ENCODE measurements at regions not wholly inside any gene's neighbourhood (a gene's known extent, or its start where the extent isn't known, plus 50 kb on each side); places are given as distances from the start of the nearest gene placed in this dataset.

DNA sequence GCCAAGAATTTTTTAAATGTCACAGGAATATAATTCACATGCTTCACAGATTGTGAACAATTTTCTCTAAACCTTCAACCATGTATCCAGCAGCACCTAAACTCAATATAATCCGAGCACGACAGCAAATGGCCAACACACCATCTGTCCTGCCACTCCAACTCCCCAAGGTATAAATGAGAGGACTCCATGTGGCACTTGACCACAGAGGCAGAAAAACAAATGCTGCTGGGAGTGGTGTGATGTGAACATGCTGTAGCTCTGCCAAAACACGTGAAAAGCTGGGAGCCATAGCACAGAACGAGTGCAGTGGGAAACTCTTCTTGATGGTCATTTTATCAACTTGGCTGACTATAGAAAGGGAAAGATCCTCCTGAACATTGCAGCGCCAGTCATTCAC is 70.9 kb downstream of the LLPH start:
- TF ChIP-seq EZH2phosphoT487 (IDR thresholded peaks at IDR 0.05; ENCODE audit: unreplicated experiment) (no peak), POLR2AphosphoS5 (IDR thresholded peaks at IDR 0.05; ENCODE audit: low read depth) (no peak), JUNB (IDR thresholded peaks at IDR 0.05; ENCODE audit: unreplicated experiment) (no peak), REST (IDR thresholded peaks at IDR 0.05; ENCODE audit: unreplicated experiment) (no peak), EZH2 (IDR thresholded peaks at IDR 0.05; ENCODE audit: low read depth, unreplicated experiment) (no peak), CREB1 (CRISPR knock-in tag; IDR thresholded peaks at IDR 0.05; ENCODE audit: low read depth) (no peak), STAT1 (IDR thresholded peaks at IDR 0.05; ENCODE audit: unreplicated experiment) (no peak), ETS1 (IDR thresholded peaks at IDR 0.05) (no peak)
- TF ChIP-seq, protein P1, sequence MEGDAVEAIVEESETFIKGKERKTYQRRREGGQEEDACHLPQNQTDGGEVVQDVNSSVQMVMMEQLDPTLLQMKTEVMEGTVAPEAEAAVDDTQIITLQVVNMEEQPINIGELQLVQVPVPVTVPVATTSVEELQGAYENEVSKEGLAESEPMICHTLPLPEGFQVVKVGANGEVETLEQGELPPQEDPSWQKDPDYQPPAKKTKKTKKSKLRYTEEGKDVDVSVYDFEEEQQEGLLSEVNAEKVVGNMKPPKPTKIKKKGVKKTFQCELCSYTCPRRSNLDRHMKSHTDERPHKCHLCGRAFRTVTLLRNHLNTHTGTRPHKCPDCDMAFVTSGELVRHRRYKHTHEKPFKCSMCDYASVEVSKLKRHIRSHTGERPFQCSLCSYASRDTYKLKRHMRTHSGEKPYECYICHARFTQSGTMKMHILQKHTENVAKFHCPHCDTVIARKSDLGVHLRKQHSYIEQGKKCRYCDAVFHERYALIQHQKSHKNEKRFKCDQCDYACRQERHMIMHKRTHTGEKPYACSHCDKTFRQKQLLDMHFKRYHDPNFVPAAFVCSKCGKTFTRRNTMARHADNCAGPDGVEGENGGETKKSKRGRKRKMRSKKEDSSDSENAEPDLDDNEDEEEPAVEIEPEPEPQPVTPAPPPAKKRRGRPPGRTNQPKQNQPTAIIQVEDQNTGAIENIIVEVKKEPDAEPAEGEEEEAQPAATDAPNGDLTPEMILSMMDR (conservative IDR thresholded peaks at IDR 0.05; ENCODE audit: low read depth in 2 of 2) = no peak

Measured in GM23338 (cell line).